NCI-H2171 treated with DMSO at 0.1 percent for 48 hours (cell line): ENCODE measurements at regions not wholly inside any gene's neighbourhood (a gene's known extent, or its start where the extent isn't known, plus 50 kb on each side); places are given as distances from the start of the nearest gene placed in this dataset.
"Not testable (repeated sequence)": the region's sequence is repeated elsewhere in the genome, so short reads cannot be mapped to it uniquely, and the experiment has no call there.

Experiments used
- DNase-seq: peaks from one replicate; lab custom pipeline; 2025; lab: John Stamatoyannopoulos, UW

GRCh38 chr15:87752250-87752951 is 504.1 kb downstream of the NTRK3 start:
- no peak for DNase-seq

- DNase-seq, result no peak
These were observed 508.1 kb downstream of the NTRK3 start for GRCh38 chr15:87748483-87748882.

- no peak for DNase-seq
These were observed 509.5 kb downstream of the NTRK3 start for GRCh38 chr15:87747087-87747486.

- no peak for DNase-seq
These were observed 510.2 kb downstream of the NTRK3 start for GRCh38 chr15:87746333-87746732.

- DNase-seq, result no peak
These were observed 511.7 kb downstream of the NTRK3 start for GRCh38 chr15:87744815-87745214.

- DNase-seq, result no peak
These were observed 513.0 kb downstream of the NTRK3 start for GRCh38 chr15:87743562-87743961.

- DNase-seq, result no peak
These were observed 515.2 kb downstream of the NTRK3 start for GRCh38 chr15:87741350-87741749.

- DNase-seq, result no peak
These were observed 515.7 kb downstream of the NTRK3 start for GRCh38 chr15:87740655-87741344.

GRCh38 chr15:87739866-87740265 is 516.7 kb downstream of the NTRK3 start:
- DNase-seq, result no peak

- DNase-seq, result no peak
These were observed 517.5 kb downstream of the NTRK3 start for GRCh38 chr15:87739081-87739480.

- DNase-seq, result not testable (repeated sequence)
These were observed 519.1 kb downstream of the NTRK3 start for GRCh38 chr15:87737460-87737859.

- no peak for DNase-seq
These were observed 519.6 kb downstream of the NTRK3 start for GRCh38 chr15:87736891-87737389.

- no peak for DNase-seq
These were observed 520.1 kb downstream of the NTRK3 start for GRCh38 chr15:87736401-87736800.

GRCh38 chr15:87735522-87735921 is 521.0 kb downstream of the NTRK3 start:
- DNase-seq, result no peak

GRCh38 chr15:87734571-87735373 is 521.8 kb downstream of the NTRK3 start:
- no peak for DNase-seq

GRCh38 chr15:87733977-87734376 is 522.6 kb downstream of the NTRK3 start:
- no peak for DNase-seq

GRCh38 chr15:87733541-87733941 is 523.0 kb downstream of the NTRK3 start:
- DNase-seq, result no peak

- DNase-seq, result no peak
These were observed 523.6 kb downstream of the NTRK3 start for GRCh38 chr15:87732976-87733375.

- no peak for DNase-seq
These were observed 524.9 kb downstream of the NTRK3 start for GRCh38 chr15:87731630-87732029.

GRCh38 chr15:87730706-87731105 is 525.8 kb downstream of the NTRK3 start:
- DNase-seq, result no peak

GRCh38 chr15:87728998-87729397 is 527.5 kb downstream of the NTRK3 start:
- DNase-seq, result no peak

GRCh38 chr15:87727073-87727472 is 529.5 kb downstream of the NTRK3 start:
- no peak for DNase-seq

- DNase-seq, result no peak
These were observed 532.2 kb downstream of the NTRK3 start for GRCh38 chr15:87724330-87724729.
